GM19463 (cell line): ENCODE measurements at regions not wholly inside any gene's neighbourhood (a gene's known extent, or its start where the extent isn't known, plus 50 kb on each side); places are given as distances from the start of the nearest gene placed in this dataset.
"Not testable (repeated sequence)": the region's sequence is repeated elsewhere in the genome, so short reads cannot be mapped to it uniquely, and the experiment has no call there.

Experiments used
- ATAC-seq: cut with Tn5 transposase; IDR thresholded peaks from one replicate; pipeline ENCODE4 v1.9.1; 2021; ENCODE audit warnings: mild to moderate bottlenecking, moderate library complexity; ENCODE audit not compliant: unreplicated experiment

GRCh38 chr6:138656364-138657064 is 117.1 kb upstream of the CCDC28A start:
- ATAC-seq, result no peak

DNA sequence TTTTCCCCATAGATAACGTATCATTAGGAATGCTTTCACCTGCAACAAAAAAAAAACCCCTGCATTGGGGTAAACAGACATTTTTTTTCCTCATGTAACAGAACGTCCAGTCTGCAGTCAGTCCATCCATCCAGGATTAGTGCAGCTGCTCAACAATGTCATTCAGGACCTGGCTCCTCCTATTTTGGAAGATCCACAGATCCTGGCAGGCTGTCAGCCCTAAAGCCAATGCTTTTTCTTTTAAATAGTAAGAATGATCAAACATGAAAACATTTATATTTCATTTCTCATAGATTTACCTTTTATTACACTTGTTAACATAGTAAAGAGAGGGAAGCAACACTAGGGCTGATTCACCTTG is 116.5 kb upstream of the CCDC28A start:
- ATAC-seq, result no peak

GRCh38 chr6:138659998-138660397 is 113.6 kb upstream of the CCDC28A start:
- no peak for ATAC-seq

GRCh38 chr6:138662471-138662870 is 111.1 kb upstream of the CCDC28A start:
- no peak for ATAC-seq

DNA sequence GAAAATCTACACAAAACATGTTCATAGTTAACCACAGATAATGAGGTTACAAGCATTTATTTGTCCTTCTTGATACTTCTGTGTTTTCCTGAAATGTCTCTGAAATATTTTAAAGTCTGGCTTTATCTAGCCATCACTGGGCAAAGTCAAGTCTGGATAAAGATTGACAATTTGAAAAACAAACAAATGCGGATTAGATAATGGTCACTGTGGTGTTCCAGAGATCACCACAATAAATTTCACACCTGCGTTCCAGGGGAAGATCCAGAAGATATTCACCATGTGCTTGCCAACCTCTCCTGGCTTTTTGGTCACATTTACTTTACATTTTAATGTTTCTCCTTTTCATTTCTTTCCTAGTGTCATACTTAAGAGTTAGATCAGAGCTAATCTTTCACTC is 109.7 kb upstream of the CCDC28A start:
- ATAC-seq, result no peak

DNA sequence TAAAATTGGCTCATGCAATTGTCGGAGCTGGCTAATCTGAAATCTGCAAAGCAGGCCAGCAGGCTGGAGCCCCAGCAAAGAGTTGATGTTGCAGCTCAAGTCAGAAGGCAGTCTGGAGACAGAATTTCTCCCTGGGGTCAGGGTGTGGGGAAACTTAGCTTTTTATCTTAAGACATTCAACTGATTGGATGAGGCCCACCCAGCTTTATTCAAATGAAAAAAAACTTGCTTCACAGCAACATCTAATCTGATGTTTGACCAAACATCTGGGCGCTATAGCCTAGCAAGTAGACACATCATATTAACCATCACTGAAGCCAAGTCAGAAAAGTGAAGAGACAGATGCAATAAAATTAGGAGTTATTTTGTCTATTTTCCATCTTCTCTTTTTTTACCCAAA is 108.8 kb upstream of the CCDC28A start:
- no peak for ATAC-seq

GRCh38 chr6:138666636-138667035 is 106.9 kb upstream of the CCDC28A start:
- ATAC-seq, result no peak

DNA sequence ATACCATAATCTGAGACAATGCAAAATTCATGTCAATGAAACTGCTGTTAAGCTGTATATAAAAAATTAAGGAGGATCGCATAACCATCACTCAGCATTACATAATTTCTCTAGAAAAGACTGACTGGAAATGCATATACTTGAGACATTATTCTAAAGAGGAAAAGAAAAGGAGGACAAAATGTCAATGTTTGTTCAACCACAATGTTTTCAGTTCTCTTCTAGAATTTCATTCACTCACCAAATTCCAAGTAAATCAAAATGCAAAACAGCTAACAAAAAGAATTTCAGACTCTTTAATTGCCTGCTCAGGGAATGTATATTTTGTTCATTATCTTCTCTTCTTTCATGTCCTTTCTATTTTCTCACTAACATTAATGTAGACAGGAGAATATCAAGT is 106.2 kb upstream of the CCDC28A start:
- ATAC-seq, result no peak

DNA sequence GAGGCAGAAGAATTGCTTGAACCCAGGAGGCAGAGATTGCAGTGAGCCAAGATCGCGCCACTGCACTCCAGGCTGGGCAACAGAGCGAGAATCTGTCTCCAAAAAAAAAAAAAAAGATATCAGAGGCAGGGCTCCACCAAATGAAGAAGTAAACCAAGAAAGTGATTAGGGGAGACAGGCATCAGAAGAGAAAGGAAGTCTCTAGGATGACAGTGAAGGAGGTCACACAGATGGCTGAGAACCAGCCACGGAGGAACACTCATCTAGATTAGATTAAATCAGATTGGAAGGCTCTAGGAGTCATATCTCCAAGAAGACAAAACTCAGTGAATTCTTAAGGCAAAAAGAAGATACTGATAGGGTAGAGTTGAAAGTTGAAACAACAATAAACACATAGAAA is 102.2 kb upstream of the CCDC28A start:
- ATAC-seq, result no peak

DNA sequence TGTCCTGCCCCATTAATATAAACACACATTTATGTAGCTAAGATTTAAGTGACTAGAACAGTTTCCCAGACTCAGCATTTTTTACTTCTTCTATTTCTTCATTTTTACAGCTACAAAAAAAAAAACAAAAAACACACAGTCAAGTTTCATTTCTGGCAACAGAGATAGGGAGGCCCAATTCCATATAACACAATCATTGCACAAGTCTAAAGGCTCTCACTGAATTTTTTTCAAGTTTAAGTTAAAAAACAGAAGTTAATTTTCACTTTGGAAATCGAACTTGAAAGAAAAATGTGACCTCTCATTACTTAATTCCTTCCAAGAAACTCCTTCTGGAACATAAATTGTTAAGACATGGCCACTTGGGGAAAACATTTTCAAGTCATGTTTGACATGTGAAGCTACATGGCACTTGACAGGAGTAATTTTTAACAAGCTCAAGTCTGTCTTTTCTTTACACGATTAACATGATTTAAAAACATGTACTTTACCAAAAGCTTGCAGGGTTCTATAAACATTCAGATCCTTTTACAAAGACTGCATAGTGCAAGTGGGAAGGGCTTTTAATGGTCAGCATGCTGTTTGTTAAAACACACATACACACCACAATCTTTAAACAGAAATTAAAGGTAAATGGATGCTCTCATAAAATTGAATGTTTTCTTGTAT is 100.1 kb upstream of the CCDC28A start:
- no peak for ATAC-seq

DNA sequence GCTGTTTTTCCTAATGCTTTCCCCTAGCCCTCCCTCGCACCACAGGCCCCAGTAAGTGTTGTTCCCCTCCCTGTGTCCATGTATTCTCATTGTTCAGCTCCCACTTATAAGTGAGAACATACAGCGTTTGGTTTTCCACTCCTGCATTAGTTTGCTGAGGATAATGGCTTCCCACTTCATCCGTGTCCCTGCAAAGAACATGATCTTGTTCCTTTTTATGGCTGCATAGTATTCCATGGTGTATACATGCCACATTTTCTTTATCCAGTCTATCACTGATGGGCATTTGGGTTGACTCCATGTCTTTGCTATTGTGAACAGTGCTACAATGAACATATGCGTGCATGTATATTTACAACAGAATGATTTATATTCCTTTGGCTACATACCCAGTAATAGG is 99.1 kb upstream of the CCDC28A start:
- not testable (repeated sequence) for ATAC-seq

GRCh38 chr6:138677538-138677937 is 96.0 kb upstream of the CCDC28A start:
- ATAC-seq, result no peak

DNA sequence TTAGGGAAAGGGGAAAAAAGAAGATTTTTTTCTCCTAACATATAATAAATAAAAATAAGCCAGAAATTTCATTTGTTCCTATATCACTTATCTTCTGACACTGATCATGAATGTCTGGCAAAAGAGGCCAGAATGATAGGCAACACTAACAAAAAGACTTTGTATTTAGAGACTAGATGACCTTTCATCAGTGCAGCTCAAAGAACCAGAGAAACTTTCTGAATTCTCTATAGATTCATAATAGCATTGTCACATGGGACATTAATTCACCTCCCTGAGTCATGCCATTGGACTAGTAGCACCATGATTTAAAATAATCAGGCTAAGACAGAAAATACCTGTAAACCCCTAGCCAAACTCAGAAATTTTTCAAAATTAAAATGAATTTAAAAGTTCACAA is 95.4 kb upstream of the CCDC28A start:
- no peak for ATAC-seq

DNA sequence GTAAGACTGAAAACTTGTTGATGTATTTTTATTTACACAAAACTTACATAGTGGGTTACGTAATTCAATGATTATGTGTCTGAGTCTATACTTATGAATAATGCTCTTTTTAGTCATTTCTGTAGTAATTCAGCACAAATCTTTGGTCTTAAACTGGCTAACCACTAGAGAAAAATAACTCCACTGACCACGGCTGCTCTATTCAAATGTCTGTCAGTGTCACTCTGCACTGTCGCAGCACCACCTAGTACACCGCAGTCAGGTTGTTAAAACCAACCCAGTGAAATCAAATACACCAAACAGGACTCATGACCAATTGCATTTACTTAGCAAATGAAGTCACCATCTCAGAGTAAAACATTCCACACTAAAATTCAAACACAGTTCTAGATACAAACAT is 93.5 kb upstream of the CCDC28A start:
- no peak for ATAC-seq

GRCh38 chr6:138681627-138682026 is 91.9 kb upstream of the CCDC28A start:
- ATAC-seq, result no peak

DNA sequence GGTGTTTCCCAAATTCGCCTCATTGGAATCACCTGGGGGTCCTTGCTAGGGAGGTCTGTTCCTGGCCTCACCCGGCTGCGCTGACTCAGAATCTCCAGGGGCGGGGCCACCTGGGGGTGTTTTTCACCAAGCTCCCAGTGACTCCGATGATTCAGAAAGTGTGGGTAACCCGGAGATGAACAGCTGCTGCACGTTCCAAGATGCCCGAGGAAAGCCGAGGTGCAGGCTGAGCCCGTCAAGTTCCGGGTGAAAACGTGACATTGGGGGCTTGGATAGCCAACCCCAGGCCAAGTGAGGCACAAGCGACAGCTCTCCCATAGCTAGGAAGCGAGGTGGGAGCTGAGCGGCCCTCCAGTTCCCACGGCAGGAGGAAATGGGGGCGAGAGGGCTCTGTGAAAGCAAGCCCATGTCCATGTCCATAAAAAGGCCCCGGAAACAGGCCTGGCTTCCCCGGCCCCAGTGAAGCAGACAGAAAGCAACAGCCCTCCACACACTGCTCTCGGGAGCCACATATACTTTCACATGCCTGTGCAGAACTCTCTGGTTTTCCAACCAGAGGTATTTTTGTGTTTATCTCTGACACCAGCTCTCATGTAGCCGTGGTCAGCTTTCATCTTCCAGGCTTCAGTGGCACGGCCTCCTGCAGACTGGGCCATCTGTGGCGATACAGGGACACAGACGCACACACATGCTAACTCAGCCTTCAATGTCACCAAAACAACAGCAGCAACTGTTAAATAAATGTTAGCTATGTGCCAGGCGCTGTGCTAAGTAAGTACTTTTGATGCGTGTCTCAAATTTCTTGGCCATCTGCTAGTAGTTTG is 90.7 kb upstream of the CCDC28A start:
- ATAC-seq, result no peak

DNA sequence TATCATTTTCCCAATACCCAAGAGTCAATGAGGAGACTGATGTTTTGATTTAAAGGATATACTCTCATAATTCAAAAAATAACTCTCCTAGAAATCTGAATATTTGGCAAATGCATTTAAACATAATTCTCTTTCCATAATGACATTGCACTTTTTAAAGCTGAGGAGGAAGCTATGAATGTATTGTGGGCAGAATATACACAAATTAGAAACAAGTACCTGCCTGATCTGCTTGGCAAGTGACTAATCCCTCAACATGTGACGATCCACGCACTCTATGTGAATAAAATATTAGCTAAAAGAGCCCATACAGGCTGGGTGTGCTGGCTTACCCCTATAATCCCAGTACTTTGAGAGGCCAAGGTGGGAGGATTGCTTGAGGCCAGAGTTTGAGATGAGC is 88.3 kb upstream of the CCDC28A start:
- no peak for ATAC-seq

- no peak for ATAC-seq
Observed at GRCh38 chr6:138685781-138686180, 87.8 kb upstream of the CCDC28A start.

GRCh38 chr6:138688580-138688979 is 85.0 kb upstream of the CCDC28A start:
- ATAC-seq, result no peak

DNA sequence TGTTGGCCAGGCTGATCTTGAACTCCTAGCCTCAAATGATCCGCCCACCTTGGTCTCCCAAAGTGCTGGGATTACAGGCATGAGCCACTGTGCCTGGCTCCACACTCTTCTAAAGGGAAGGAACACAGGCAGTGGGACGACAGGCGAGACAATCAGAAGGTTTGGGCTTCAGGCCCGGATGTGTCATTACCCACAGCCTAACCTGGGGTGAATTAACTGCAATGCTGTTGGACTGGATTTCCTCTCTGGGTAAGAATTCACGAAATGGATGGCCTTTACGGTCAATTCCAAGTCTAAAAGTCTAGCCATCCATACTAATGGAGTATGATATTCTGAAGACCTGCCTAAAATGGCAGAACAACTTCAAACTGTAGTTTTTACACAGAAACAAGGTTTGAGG is 83.7 kb upstream of the CCDC28A start:
- no peak for ATAC-seq

- ATAC-seq, result no peak
Observed at GRCh38 chr6:138690975-138691594, 82.5 kb upstream of the CCDC28A start.
